Bronchial epithelial cell (primary cell): ENCODE measurements at regions not wholly inside any gene's neighbourhood (a gene's known extent, or its start where the extent isn't known, plus 50 kb on each side); places are given as distances from the start of the nearest gene placed in this dataset.
A peak's percentile ranks its signal among the peaks of the same experiment; 100 is the strongest.

Source experiments
- DNase-seq: peaks from one replicate; pipeline ENCODE4 v3.0.0-alpha.2; 2010; ENCODE audit warnings: low read depth
- FAIRE-seq: peaks from 2 replicates; lab custom pipeline; 2011; peaks lifted over from hg19 to GRCh38; lab: Jason Lieb, UNC
- H3K27me3 ChIP-seq: 2 replicates; pipeline ENCODE4 v1.5.1; 2011; ENCODE audit warnings: low read length; ENCODE audit not compliant: control insufficient read depth, insufficient read depth
- H3K36me3 ChIP-seq: 2 replicates; pipeline ENCODE4 v1.5.1; 2011; ENCODE audit warnings: low read length; ENCODE audit not compliant: control insufficient read depth, insufficient read depth
- H3K4me3 ChIP-seq: 2 replicates; pipeline ENCODE4 v1.5.1; 2011; ENCODE audit warnings: mild to moderate bottlenecking, low read depth, low read length, control low read depth
- TF ChIP-seq, protein P1 (sequence below): IDR thresholded peaks from 2 replicates; pipeline ENCODE4 v1.5.1; 2011; ENCODE audit warnings: mild to moderate bottlenecking, moderate library complexity, low read length, control low read depth, inconsistent platforms; ENCODE audit not compliant: insufficient read depth, severe bottlenecking

DNA sequence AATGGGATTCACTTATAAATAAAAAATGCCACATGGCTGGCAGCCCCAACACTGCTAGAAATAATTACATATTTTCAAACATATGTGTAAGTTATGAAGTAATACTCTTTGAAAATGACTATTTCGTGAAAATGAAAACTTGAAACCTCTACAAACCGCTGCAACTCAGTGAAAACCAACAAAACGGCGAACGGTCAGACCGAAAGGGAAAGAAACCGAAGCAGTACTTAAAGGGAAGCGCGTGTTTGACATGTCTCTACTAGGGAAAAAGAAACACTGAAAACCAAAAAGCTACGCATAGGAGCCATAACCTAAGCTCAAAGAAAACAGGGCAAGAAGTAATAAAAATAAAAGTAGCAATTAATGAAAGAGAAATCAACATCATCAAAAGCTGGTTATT lies 121.0 kb upstream of the GGTLC1 start:
- Histone ChIP-seq H3K27me3 (no peaks in the 10 kb centered on the region), H3K4me3 (no peak overlapping the region), H3K36me3 (no peaks in the 10 kb centered on the region)
- FAIRE-seq (no peak), DNase-seq (no peak)
- TF ChIP-seq, protein P1, sequence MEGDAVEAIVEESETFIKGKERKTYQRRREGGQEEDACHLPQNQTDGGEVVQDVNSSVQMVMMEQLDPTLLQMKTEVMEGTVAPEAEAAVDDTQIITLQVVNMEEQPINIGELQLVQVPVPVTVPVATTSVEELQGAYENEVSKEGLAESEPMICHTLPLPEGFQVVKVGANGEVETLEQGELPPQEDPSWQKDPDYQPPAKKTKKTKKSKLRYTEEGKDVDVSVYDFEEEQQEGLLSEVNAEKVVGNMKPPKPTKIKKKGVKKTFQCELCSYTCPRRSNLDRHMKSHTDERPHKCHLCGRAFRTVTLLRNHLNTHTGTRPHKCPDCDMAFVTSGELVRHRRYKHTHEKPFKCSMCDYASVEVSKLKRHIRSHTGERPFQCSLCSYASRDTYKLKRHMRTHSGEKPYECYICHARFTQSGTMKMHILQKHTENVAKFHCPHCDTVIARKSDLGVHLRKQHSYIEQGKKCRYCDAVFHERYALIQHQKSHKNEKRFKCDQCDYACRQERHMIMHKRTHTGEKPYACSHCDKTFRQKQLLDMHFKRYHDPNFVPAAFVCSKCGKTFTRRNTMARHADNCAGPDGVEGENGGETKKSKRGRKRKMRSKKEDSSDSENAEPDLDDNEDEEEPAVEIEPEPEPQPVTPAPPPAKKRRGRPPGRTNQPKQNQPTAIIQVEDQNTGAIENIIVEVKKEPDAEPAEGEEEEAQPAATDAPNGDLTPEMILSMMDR = no peak

DNA sequence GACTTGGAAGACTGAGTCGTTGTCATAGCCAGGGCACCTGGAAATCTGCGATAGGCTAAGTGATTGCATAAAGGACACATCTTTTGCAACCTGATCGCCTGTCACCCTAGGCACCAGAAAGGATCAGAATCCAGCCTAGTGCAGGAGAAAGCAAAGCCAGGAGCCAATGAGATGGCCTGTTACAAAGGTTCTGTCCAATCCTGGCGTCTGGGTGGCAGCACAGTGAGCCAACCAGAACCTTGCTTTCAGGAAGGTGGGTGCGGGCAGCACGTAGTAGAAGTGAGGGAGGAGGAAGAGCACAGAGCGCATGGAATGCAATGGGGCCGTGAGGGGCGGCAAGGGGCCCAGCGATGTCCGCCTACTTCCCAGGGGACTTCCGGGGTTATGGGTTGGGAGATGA lies 120.4 kb upstream of the GGTLC1 start:
- DNase-seq = no peak
- no peaks in the 10 kb centered on the region for H3K27me3 ChIP-seq
- H3K36me3 ChIP-seq = no peaks in the 10 kb centered on the region
- TF ChIP-seq, protein P1 = no peak
- peak; percentile 60 for FAIRE-seq
- H3K4me3 ChIP-seq = no peak overlapping the region

DNA sequence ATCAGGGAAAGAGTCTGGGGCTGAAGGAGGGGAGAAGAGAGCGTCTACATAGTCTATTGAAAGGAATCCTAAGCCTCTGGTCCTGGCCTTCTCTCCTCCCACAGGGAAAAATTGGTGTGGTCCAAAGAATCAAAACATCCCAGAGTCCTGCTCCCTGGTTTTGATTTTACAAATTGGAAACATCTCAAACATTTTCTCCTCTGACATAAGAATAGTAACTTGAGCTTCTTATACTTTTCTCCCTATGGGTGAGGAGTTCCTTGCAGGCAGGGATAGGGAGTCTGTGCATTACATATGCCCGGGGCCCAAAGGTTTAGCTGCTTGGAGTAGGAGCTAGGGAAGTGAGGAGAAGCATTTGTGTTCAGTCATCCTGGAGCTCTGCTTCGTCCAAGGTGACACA lies 120.0 kb upstream of the GGTLC1 start:
- TF ChIP-seq, protein P1 = no peak
- no peak for DNase-seq
- no peak for FAIRE-seq
- no peaks in the 10 kb centered on the region for H3K36me3 ChIP-seq
- no peaks in the 10 kb centered on the region for H3K27me3 ChIP-seq
- no peak overlapping the region for H3K4me3 ChIP-seq

DNA sequence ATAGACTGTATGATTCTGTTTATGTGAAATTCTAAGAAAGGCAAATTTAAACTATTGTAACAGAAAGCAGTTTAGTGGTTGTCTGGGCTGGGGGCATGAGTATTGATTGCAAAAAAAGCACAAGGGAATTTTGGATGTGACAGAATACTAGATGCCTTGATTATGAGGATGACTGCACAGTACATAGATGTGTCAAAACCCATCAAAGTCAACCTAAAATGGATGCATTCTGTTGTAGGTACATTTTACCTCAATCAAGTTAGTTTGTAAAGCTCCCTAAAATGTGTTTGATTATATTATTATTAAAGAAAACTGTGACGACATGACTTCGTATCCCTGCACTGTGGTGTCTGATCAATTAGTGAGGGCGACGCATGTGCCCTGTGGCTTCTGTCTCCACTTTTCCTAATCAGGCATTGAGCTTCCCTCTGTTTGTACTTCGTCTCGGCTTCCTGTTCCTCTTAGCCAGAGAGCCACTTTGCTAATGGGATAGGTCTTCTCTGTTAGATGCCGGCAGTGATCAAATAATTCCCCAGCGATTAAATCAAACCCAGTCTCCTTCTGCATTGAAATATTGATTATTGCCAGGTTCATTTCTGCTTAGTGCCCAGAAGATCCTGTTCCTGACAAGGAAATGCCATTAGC lies 118.3 kb upstream of the GGTLC1 start:
- DNase-seq = no peak
- FAIRE-seq = no peak
- no peaks in the 10 kb centered on the region for H3K27me3 ChIP-seq
- no peak overlapping the region for H3K4me3 ChIP-seq
- H3K36me3 ChIP-seq = no peaks in the 10 kb centered on the region
- TF ChIP-seq, protein P1 = no peak

DNA sequence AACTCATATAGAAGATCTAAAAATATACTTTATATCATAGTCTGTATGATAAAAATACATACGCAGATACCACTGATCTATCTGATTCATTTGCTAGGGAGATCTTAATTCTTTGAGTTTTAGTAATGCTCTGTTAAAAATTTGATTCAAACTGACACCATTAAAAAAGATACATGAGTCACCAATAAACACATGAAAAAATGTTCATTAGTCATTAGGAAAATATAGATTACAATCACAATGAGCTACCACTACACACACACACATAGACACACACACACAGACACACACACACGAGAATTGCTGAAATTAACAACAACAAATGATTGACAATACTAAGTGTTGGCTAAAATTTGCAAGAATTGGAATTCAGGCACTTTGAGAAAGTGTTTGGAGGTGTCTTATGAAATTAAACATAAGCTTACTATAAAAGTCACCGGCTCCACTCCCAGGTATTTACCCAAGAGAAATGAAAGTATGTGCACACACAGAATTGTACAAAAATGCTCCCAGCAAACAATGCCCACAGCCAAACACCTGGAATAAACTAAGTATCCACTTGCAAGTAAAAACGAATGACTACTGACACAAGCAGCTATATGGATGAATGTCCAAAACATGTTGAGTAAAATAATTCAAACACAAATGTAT lies 117.7 kb upstream of the GGTLC1 start:
- FAIRE-seq (no peak), DNase-seq (peak; percentile 83)
- TF ChIP-seq, protein P1 = no peak
- Histone ChIP-seq H3K27me3 (no peaks in the 10 kb centered on the region), H3K4me3 (no peak overlapping the region), H3K36me3 (no peaks in the 10 kb centered on the region)
